ENCODE measurements at regions not wholly inside any gene's neighbourhood (a gene's known extent, or its start where the extent isn't known, plus 50 kb on each side); places are given as distances from the start of the nearest gene placed in this dataset.

DNA sequence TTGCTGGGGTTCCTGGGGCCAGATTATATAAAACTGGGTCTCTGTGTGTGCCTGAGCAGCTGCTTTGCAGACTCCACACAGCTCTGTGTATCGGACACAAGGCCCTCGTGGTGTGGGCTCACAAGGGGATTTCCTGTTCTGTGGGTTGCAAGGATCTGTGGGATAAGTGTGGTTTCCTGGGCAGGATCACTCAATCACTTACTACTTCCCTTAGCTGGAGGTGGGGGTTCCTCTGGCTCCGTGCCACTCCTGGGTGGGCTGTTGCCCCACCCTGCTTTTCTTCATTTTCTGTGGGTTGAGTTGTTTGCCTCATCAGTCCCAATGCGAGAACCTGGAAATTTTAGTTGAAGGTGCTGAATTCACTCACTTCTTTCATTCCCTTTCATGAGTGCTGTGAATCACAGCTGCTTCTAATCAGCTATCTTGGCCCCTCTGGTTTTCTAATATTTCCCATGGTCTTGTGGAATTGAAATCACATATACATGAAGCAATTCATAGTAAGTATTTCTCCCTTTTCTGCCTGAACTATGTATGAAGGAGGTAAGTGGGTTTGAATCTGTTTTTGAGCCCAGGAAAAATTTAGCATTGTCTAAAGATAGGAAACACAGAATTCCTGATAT is 196.3 kb downstream of the DCDC2C start:
- TF ChIP-seq POLR2A (IDR thresholded peaks at IDR 0.05) (no peak), CTCF (IDR thresholded peaks at IDR 0.05) (no peak)

Data from thyroid gland (tissue), 4 donors.